Progenitor cell of endocrine pancreas (in vitro differentiated cells): ENCODE measurements at regions not wholly inside any gene's neighbourhood (a gene's known extent, or its start where the extent isn't known, plus 50 kb on each side); places are given as distances from the start of the nearest gene placed in this dataset.

Source experiments
- DNase-seq: peaks from one replicate; pipeline ENCODE4 v3.0.0; 2021; ENCODE audit warnings: low spot score; ENCODE audit not compliant: unreplicated experiment
- H3K27ac Mint-ChIP-seq: 2 replicates; pipeline ENCODE4 v1.8.0; 2021; ENCODE audit warnings: mild to moderate bottlenecking, moderate library complexity, mixed read lengths
- H3K27me3 Mint-ChIP-seq: 2 replicates; pipeline ENCODE4 v1.8.0; 2021; ENCODE audit warnings: mixed read lengths
- H3K36me3 Mint-ChIP-seq: 2 replicates; pipeline ENCODE4 v1.8.0; 2022; ENCODE audit warnings: mixed read lengths; ENCODE audit not compliant: insufficient read depth
- H3K4me1 Mint-ChIP-seq: 2 replicates; pipeline ENCODE4 v1.8.0; 2021; ENCODE audit warnings: low read depth, mixed read lengths
- H3K4me3 Mint-ChIP-seq: 2 replicates; pipeline ENCODE4 v1.8.0; 2021; ENCODE audit warnings: low read depth, mild to moderate bottlenecking, moderate library complexity, mixed read lengths
- H3K9me3 Mint-ChIP-seq: 2 replicates; pipeline ENCODE4 v1.8.0; 2021; ENCODE audit warnings: low read depth, mixed read lengths
- TF ChIP-seq, protein P1 (sequence below): fragments of 200-600 bp; sonication (generic); IDR thresholded peaks from one replicate; pipeline ENCODE4 v1.5.0; 2021; ENCODE audit warnings: antibody characterized with exemption, mild to moderate bottlenecking; ENCODE audit not compliant: unreplicated experiment

- Mint-ChIP-seq H3K9me3 (no peaks in the 10 kb centered on the region), H3K27ac (no peak overlapping the region), H3K27me3 (peaks cover 15% of the 10 kb centered on the region), H3K4me1 (no peaks in the 10 kb centered on the region), H3K4me3 (no peak overlapping the region), H3K36me3 (no peaks in the 10 kb centered on the region)
- no peak for DNase-seq
- TF ChIP-seq, protein P1, sequence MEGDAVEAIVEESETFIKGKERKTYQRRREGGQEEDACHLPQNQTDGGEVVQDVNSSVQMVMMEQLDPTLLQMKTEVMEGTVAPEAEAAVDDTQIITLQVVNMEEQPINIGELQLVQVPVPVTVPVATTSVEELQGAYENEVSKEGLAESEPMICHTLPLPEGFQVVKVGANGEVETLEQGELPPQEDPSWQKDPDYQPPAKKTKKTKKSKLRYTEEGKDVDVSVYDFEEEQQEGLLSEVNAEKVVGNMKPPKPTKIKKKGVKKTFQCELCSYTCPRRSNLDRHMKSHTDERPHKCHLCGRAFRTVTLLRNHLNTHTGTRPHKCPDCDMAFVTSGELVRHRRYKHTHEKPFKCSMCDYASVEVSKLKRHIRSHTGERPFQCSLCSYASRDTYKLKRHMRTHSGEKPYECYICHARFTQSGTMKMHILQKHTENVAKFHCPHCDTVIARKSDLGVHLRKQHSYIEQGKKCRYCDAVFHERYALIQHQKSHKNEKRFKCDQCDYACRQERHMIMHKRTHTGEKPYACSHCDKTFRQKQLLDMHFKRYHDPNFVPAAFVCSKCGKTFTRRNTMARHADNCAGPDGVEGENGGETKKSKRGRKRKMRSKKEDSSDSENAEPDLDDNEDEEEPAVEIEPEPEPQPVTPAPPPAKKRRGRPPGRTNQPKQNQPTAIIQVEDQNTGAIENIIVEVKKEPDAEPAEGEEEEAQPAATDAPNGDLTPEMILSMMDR: no peak
Measured at GRCh38 chr1:57503337-57503736, 79.5 kb upstream of the DAB1 start.

- no peaks in the 10 kb centered on the region for H3K36me3 Mint-ChIP-seq
- DNase-seq: no peak
- no peaks in the 10 kb centered on the region for H3K4me1 Mint-ChIP-seq
Measured at GRCh38 chr1:57500136-57500830, 76.4 kb upstream of the DAB1 start.

GRCh38 chr1:57494530-57495079, 70.7 kb upstream of the DAB1 start:
- Mint-ChIP-seq H3K9me3 (no peaks in the 10 kb centered on the region), H3K27me3 (peaks cover 23% of the 10 kb centered on the region), H3K36me3 (no peaks in the 10 kb centered on the region)

More at GRCh38 chr1:57500136-57500830, 76.4 kb upstream of the DAB1 start:
- TF ChIP-seq, protein P1: no peak
- no peak overlapping the region for H3K27ac Mint-ChIP-seq
- no peak overlapping the region for H3K4me3 Mint-ChIP-seq
- H3K27me3 Mint-ChIP-seq: peaks cover 14% of the 10 kb centered on the region
- no peaks in the 10 kb centered on the region for H3K9me3 Mint-ChIP-seq

GRCh38 chr1:57492586-57493226, 68.8 kb upstream of the DAB1 start:
- Mint-ChIP-seq H3K27ac (peak overlapping the region; percentile 38), H3K4me3 (no peak overlapping the region), H3K36me3 (no peaks in the 10 kb centered on the region), H3K4me1 (no peaks in the 10 kb centered on the region), H3K27me3 (peaks cover 19% of the 10 kb centered on the region), H3K9me3 (no peaks in the 10 kb centered on the region)
- TF ChIP-seq, protein P1: no peak
- DNase-seq: no peak

More at GRCh38 chr1:57494530-57495079, 70.7 kb upstream of the DAB1 start:
- Mint-ChIP-seq H3K4me1 (no peaks in the 10 kb centered on the region), H3K4me3 (no peak overlapping the region), H3K27ac (no peak overlapping the region)
- DNase-seq: no peak
- TF ChIP-seq, protein P1: no peak

DNA sequence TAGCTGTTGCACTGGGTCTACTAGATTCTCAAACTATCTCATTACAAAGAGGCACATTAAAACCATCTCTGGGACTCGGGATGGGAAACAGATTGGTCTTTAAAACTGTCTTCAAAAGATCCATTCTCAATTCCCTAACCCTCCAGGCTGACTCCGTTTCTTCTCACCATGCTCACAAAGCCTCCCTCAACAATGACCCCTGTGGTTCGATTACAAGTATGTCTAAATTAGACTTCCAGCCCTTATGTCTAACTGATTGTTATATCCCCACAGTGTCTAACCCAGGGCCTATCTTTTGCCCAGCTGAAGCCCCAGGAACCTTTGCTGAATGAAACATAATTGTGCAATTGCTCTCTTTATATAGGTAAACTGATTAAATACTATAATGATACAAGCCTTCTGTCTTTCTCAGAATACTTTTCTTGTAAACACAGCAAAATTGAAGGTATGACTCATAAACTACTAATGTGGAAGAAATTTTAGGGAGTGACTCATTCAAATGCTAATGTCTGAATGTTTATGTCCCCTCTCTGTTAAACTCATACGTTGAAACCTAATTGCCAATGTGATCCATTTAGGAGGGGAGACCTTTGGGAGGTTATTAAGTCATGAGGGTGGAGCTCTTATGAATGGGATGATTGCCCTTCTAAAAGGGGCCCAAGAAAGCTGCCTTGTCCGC, 65.6 kb upstream of the DAB1 start:
- Mint-ChIP-seq H3K27ac (no peak overlapping the region), H3K27me3 (peaks cover 17% of the 10 kb centered on the region)

More for the DNA sequence above, 65.6 kb upstream of the DAB1 start:
- H3K36me3 Mint-ChIP-seq: no peaks in the 10 kb centered on the region
- no peak overlapping the region for H3K4me3 Mint-ChIP-seq
- no peaks in the 10 kb centered on the region for H3K9me3 Mint-ChIP-seq
- no peaks in the 10 kb centered on the region for H3K4me1 Mint-ChIP-seq
- TF ChIP-seq, protein P1: no peak
- no peak for DNase-seq
